ENCODE measurements at regions not wholly inside any gene's neighbourhood (a gene's known extent, or its start where the extent isn't known, plus 50 kb on each side); places are given as distances from the start of the nearest gene placed in this dataset.

GRCh38 chr18:30350263-30350662, 692.3 kb downstream of the DSC3 start:
- TF ChIP-seq GATA2 (IDR thresholded peaks at IDR 0.05; ENCODE audit: low read depth, low read length) = no peak
- TF ChIP-seq GATA3 (IDR thresholded peaks at IDR 0.05; ENCODE audit: low read depth, low read length) = no peak

Data from SH-SY5Y (cell line).